Astrocyte of the cerebellum (primary cell): ENCODE measurements at regions not wholly inside any gene's neighbourhood (a gene's known extent, or its start where the extent isn't known, plus 50 kb on each side); places are given as distances from the start of the nearest gene placed in this dataset.

Source experiments
- DNase-seq: peaks from one replicate; pipeline ENCODE4 v3.0.0-alpha.2; 2011; ENCODE audit warnings: low read depth
- H3K4me3 ChIP-seq: 2 replicates; pipeline ENCODE4 v1.5.1; 2011; ENCODE audit warnings: mild to moderate bottlenecking, low read depth, low read length, moderate library complexity
- CTCF ChIP-seq: IDR thresholded peaks from 2 replicates; pipeline ENCODE4 v1.5.1; 2012; ENCODE audit warnings: low read length, low read depth, moderate library complexity, mild to moderate bottlenecking; ENCODE audit errors: missing control alignments
- in situ Hi-C: cut with HindIII; loops from 2 replicates; pipeline ENCODE4 v1.10.0; 2017; ENCODE audit warnings: low sequenced_read_pairs

- in situ Hi-C loops = no loop called here
- no peak for DNase-seq
- H3K4me3 ChIP-seq = no peak overlapping the region
- TF ChIP-seq CTCF = no peak
These were observed 94.2 kb upstream of the IGFBP3 start for GRCh38 chr7:46015107-46015868.

GRCh38 chr7:46011501-46011900, 90.4 kb upstream of the IGFBP3 start:
- DNase-seq = no peak
- in situ Hi-C loops = no loop called here
- H3K4me3 ChIP-seq = no peak overlapping the region
- no peak for TF ChIP-seq CTCF

GRCh38 chr7:46011059-46011458, 90.0 kb upstream of the IGFBP3 start:
- TF ChIP-seq CTCF = no peak
- in situ Hi-C loops = no loop called here
- DNase-seq = no peak

GRCh38 chr7:46009211-46009610, 88.1 kb upstream of the IGFBP3 start:
- in situ Hi-C loops = no loop called here
- DNase-seq = no peak
- H3K4me3 ChIP-seq = no peak overlapping the region
- no peak for TF ChIP-seq CTCF

More at GRCh38 chr7:46011059-46011458, 90.0 kb upstream of the IGFBP3 start:
- no peak overlapping the region for H3K4me3 ChIP-seq

GRCh38 chr7:46007990-46008643, 87.0 kb upstream of the IGFBP3 start:
- no peak for DNase-seq
- in situ Hi-C loops = no loop called here
- no peak overlapping the region for H3K4me3 ChIP-seq
- TF ChIP-seq CTCF = no peak

GRCh38 chr7:46007194-46007593, 86.1 kb upstream of the IGFBP3 start:
- in situ Hi-C loops = no loop called here
- no peak for DNase-seq
- no peak for TF ChIP-seq CTCF
- H3K4me3 ChIP-seq = no peak overlapping the region
